Dermis blood vessel endothelial cell (primary cell): ENCODE measurements at regions not wholly inside any gene's neighbourhood (a gene's known extent, or its start where the extent isn't known, plus 50 kb on each side); places are given as distances from the start of the nearest gene placed in this dataset.

ENCODE experiments used
- DNase-seq: peaks from one replicate; pipeline ENCODE4 v3.0.0; 2010

- DNase-seq = no peak
Measured at GRCh38 chr12:125193376-125194152, 128.3 kb downstream of the AACS start.

- no peak for DNase-seq
Measured at GRCh38 chr12:125194163-125194773, 129.0 kb downstream of the AACS start.

DNA sequence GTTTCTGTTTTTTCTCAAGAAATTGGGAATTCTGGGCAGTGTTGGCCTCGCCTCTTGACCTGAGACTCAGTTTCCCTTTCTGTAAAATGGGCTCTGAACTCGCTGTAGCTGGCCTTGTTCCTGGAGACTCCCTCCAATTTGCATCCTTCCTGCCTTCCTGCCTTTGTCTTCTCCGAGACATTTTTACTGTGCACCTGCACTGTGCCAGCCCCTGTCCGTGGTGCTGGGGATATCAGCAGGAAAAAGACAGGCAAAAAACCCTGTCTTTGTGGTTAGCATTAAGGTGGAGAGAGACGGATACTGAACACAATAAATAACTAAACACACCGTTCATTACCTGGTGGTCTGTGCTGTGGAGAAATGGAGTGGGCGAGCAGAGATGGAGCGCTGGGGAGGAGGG, 129.8 kb downstream of the AACS start:
- no peak for DNase-seq

DNA sequence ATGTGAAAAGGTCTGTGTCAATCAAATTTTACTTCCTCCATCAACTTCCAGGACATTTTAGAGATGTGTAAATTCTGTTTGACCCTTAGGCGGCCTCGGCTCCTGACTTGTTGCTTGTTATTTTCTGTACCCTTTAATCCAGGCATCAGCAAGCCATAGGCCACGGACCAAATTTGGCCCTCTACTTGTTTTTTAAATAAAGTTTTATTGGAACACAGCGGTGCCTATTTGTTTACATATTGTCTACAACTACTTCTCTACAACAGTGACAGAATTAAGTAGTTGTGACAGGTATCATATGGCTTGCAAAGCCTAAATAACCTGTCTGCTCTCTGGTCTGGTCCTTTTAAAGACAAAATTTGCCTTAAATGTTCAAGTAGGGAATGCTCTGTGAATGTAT, 132.1 kb downstream of the AACS start:
- no peak for DNase-seq

DNA sequence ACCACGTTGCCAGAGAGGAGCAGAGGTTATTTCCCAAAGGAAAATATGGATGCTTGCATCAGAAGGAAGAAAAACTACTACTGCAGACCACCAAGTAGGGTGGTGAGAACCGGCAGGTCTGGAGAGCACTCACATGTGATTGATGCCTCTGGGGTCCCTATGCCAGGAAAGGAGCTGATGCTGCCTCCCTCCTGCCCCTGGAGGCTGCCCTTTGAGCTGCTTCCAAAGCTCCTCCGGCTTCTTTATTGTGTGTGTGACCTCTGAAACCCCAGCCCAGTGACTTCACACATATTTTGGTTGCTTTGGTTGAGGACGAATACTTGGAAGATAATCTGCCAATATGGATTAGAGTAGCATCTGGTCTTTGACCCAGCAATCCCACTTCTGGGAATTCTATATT, 133.4 kb downstream of the AACS start:
- no peak for DNase-seq

DNA sequence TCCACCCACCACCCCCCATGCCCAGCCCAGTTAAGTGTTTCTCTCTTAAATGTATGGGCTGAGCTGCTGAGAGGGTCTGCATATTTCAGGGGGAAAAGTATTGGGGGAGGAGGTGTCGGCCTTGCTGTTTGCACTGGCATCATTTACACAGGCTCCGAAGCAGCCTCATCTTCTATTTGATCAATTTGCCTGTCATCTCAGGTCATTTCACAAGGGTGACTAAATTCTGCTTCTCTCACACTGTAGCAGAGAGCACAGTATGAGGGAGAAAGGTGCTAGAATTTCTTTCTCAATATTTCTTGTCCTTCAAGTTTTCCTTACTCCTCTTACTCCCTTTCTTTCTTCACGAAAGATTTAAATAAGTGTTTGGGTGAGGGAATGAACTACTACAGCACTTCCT, 135.9 kb downstream of the AACS start:
- no peak for DNase-seq

DNA sequence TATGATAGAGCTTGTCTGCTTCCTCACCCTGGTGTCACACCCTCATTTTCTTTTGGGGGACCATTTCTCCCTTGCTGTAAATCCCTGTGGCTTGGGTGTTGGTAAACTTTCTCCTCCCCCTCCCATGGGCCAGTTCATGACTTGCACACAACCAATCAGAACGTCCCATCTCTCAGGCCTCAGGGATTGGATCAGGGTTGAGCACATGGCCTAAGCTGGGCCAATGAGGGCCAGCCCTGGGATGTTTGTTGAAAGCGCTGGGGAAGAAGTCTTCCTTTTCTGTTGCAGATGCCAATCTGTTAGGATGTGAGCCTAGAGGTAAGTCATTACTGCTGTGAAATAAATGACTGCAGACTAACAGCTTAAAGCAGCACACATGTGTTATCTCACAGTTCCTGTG, 136.7 kb downstream of the AACS start:
- no peak for DNase-seq

- DNase-seq = no peak
Measured at GRCh38 chr12:125202421-125202820, 137.2 kb downstream of the AACS start.

DNA sequence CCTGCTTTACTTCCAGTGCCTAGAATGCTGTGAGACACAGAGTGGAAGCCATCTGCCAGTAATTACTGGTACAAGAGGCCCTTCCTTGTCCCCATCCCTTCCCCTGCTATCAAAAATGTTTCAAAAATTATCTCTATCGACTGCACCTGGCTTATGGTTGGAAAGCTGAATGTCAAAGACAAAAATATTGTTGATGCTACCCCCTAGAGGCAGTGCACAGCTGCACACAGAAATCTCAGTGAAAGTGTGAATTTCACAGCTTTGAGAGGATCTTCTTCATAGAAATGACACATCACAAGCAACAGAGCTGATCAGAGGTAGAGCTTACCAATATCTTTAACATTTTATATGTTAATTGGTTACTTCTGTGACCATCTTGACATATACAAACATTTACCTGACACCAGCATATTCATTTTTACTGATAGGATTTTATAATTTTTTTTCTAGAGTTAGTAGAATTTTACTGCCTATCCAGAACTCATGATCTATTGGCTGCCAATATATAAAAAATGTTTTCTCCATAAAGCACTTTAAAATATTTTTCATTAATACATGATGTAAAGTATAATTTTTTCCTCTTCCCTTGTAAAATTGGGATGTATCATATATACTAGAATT, 138.0 kb downstream of the AACS start:
- peak; percentile 30 for DNase-seq

GRCh38 chr12:125205386-125205785, 140.2 kb downstream of the AACS start:
- DNase-seq = no peak

DNA sequence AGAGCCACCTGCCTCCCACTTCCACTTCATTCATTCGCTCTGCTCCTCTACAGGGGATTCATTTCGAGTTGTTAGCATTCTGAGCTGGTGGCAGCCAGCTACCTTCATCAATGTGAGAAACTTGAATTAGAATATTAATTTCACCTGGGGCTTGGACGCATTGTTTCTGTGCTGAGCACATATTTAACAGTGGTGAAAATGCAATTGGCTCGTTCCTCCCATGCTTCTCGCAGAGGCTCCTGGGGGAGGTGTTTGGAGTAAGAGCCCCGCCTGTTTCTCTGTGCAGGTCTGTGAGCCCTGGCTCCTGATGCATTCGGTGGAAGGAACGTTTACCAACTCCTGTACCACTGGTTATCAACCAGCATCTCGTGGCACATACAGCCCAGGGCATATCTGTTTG, 141.5 kb downstream of the AACS start:
- no peak for DNase-seq

DNA sequence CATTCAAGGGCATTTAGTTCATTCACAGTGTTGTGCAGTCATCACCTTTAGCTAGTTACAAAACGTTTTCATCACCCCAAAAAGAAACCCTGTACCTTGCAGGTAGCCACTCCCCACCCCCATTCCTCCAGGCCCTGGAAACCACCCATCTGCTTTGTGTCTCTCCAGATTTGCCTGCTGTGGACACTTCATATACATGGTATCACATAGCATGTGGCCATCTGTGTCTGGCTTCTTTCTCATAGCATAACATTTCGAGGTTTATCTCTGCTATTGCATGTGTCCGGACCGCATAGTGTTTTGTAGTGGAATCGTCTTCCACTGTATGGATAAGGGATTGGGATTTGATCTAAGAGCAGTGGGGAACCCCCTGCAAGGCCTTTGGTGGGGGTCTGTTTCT, 143.1 kb downstream of the AACS start:
- DNase-seq = no peak

DNA sequence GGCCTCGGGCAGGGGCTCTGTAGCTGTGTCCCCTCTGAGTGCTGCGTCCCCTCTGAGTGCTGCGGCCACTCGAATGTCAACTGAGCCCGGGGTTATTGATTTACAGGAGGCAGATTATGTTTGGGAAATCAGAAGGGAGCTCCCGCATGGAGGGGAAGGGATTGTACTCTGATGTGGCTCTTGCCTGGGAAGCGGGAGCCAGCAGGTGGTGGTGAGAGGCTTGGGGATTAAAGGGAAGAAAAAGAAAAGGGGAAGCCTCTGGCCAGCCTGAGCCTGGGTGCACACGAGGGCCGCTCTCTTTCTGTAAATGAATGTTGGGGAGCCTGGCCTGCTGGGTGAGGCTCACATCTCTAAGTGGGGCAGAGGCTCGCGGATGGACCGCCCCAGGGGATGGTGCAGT, 143.7 kb downstream of the AACS start:
- no peak for DNase-seq

GRCh38 chr12:125210104-125210755, 145.0 kb downstream of the AACS start:
- no peak for DNase-seq

DNA sequence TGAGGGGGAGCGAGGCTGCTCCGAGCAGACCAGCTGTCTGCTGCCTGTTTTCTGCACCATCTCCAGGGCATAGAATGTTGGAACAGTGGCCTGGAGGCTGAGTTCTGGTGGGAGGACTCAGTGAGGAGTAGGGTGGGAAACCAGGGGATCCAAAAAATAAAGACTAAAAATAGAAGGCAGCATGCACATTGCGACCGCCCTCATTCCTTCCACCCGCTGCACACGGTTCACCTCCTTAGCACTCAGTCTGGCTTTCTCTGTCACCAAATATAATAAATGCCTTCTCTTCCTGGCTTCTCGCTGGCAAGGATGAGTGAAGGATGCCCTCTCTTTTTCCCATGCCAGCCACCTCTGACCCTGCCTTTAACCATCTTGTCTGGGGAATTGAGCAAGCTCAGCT, 146.2 kb downstream of the AACS start:
- no peak for DNase-seq

DNA sequence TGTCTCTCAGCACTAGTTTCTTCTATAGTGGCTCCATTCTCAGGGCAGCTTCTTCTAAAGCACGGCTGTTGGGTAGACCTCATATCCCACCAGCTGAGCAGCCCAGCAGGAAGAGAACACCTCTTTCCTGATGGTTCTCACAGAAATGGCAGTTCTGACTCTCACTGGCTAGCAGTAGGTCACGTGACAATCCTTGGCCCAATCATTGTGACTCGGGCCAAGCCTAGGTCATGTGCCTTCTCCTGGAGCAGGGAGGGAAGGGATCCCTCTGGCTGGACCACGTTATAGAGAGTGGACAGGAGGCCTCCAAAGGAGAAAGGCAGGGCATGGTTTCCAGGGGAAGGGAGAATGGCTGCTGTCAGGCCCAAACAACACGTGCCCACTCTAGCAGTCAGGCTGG, 149.1 kb downstream of the AACS start:
- no peak for DNase-seq

- DNase-seq = no peak
Measured at GRCh38 chr12:125216756-125217155, 151.5 kb downstream of the AACS start.

DNA sequence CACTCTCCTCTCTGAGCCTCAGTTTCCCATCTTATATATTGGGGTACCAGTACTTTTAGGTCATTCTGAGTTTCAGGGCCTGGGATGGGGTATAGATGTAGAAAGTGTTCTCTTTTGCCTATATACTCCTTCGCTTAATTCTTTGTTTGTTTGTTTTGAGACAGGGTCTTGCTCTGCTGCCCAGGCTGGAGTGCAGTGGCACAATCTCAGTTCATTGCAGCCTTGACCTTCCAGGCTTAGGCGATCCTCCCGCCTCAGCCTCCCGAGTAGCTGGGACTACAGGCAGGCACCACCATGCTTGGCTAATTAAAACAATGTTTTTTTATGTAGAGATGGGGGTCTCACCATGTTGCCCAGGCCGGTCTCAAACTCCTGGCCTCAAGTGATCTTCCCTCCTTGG, 152.1 kb downstream of the AACS start:
- no peak for DNase-seq

DNA sequence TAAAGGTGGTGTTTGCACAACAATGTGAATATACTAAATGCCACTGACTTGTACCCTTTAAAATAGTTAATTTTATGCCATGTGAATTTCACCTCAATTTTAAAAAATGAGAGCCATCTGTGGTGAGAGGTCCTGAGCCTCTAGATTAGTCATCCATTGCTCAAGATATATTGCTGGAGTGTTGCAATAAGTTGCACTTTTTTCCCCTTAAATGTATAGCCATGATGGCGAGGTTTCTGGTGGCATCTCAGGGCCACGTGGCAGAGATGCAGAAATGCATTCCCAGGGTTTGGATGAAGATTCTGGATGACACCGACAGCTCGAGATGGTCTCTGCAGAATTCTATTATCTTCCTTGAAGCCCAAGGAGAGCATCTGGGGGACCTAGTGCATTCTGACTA, 153.7 kb downstream of the AACS start:
- no peak for DNase-seq

- no peak for DNase-seq
Measured at GRCh38 chr12:125220404-125221273, 155.4 kb downstream of the AACS start.

DNA sequence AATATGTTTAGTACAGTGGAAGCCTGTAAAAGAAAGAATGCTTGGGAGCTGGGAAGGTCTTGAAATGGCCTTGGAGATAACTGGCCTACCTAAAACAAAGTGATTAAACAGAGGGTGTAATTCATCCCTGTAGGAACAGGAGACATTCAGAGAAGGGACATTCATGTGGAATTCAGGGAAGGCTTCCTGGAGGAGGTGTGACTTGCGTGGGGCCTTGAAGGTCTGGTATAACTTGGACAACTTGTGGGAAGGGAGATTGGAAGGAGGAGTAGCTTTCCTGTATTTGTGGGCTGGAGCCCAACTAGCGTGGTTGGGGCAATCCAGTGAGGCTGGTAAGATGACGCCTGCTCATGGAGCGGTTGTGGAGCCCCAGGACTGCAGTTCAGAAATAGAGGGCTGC, 156.4 kb downstream of the AACS start:
- no peak for DNase-seq

DNA sequence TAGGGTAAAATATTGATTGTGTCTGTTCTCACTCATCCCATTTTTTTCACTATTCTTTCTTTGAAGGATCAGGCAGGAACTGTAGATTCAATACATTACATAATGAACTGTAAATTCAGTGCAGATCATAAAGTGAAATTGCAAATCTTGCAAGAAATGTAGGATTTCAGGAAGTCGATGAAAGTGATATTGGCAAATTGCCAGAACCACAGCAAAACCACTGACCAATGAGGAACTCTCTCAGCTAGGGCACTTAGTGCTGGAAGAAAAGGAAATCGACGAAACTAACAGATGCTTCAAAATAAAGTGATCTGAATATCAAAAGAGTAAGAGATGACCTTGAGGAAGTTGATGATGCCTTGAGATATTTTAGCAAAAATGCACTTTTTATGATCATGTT, 157.6 kb downstream of the AACS start:
- no peak for DNase-seq

GRCh38 chr12:125225641-125226040, 160.4 kb downstream of the AACS start:
- no peak for DNase-seq
